Sigmoid colon (tissue), 6 donors: ENCODE measurements at regions not wholly inside any gene's neighbourhood (a gene's known extent, or its start where the extent isn't known, plus 50 kb on each side); places are given as distances from the start of the nearest gene placed in this dataset.

Experiments used
- DNase-seq: peaks from one replicate; pipeline ENCODE4 v3.0.0-alpha.2; 2019
- H3K27ac ChIP-seq, 4 donors: fragments of 200-600 bp; sonication (generic); one replicate each; pipeline ENCODE4 v1.5.1; 2016 to 2019; ENCODE audit warnings: mild to moderate bottlenecking in 1 of 4
- H3K27me3 ChIP-seq, 3 donors: fragments of 200-600 bp; sonication (generic); one replicate each; pipeline ENCODE4 v1.5.1; 2019; ENCODE audit warnings: mild to moderate bottlenecking in 1 of 3
- H3K36me3 ChIP-seq, 4 donors: fragments of 200-600 bp; sonication (generic); one replicate each; pipeline ENCODE4 v1.5.1; 2016 to 2019
- H3K4me1 ChIP-seq, 4 donors: fragments of 200-600 bp; sonication (generic); one replicate each; pipeline ENCODE4 v1.5.1; 2017 to 2019
- H3K4me3 ChIP-seq, 4 donors: fragments of 200-600 bp; sonication (generic); one replicate each; pipeline ENCODE4 v1.5.1; 2017 to 2019; ENCODE audit warnings: mild to moderate bottlenecking in 2 of 4, moderate library complexity in 1 of 4
- H3K9me3 ChIP-seq, 4 donors: fragments of 200-600 bp in 3 of 4; sonication (generic) in 3 of 4; one replicate each; pipeline versions ENCODE4 v1.5.1 to v1.6.1; 2013 to 2019
- CTCF ChIP-seq, 4 experiments: fragments of 450-650 bp in 3 of 4; fragments of 200-600 bp in 1 of 4; IDR thresholded peaks; one replicate each; pipeline ENCODE4 v1.5.1; 2016 to 2019; ENCODE audit warnings: antibody characterized with exemption in 4 of 4, mild to moderate bottlenecking in 3 of 4, moderate library complexity in 2 of 4
- EP300 ChIP-seq, 4 donors: sonication (generic); formaldehyde crosslinking; IDR thresholded peaks; one replicate each; pipeline ENCODE4 v1.6.1; 2017; ENCODE audit warnings: antibody characterized with exemption in 4 of 4
- POLR2A ChIP-seq, 2 donors: fragments of 450-650 bp; IDR thresholded peaks; one replicate each; pipeline ENCODE4 v1.6.1; 2016; ENCODE audit warnings: antibody characterized with exemption in 2 of 2, mild to moderate bottlenecking in 2 of 2, moderate library complexity in 2 of 2
- POLR2AphosphoS5 ChIP-seq, 4 donors: sonication (generic); formaldehyde crosslinking; IDR thresholded peaks; one replicate each; pipeline ENCODE4 v1.6.1; 2017; ENCODE audit warnings: antibody characterized with exemption in 4 of 4
- whole genome bisulfite sequencing, 2 donors: extraction: QIAGEN DNeasy Blood & Tissue Kit; methylation state at CpG; one replicate each; pipeline ENCODE4 v1.1.7; 2013; 5-methylcytosine and 5-hydroxymethylcytosine counted together
- intact Hi-C: fragments of 100-400 bp; cut with DNase I; formaldehyde crosslinking; loops from one replicate; pipeline ENCODE4 v1.15.1; 2023
- donor health status: healthy with polysubstance abuse.
- donor health status: healthy.

DNA sequence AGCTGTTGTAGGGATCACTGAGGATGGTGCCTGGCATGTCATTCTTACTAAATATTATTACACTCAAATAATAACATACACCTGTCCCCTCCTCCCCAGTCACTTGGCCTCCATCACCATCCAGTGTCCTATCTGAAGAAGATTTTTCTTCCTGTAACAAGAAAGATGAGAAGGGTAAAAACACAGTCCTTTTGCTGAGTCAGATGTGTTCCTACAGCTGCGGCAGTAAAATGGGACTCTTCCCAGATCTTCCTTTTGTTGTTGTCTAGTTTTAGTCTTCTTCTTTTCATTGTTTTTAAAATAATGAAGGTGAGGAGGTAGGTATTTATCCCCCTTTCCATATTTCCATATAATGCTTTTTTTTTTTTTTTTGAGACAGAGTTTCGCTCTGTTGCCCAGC is 83.1 kb upstream of the RFLNA start:
- 93 to 98% methylated on average over 2 of the region's 2 CpGs for WGBS, 2 donors
- no peak overlapping the region for H3K4me3 ChIP-seq
- no peaks in the 10 kb centered on the region for H3K4me1 ChIP-seq
- H3K36me3 ChIP-seq: no peaks in the 10 kb centered on the region
- intact Hi-C loops: no loop called here
- peaks cover 0 to 13% (median 4%) of the 10 kb centered on the region in 4 donors for H3K9me3 ChIP-seq
- H3K27ac ChIP-seq: no peak overlapping the region
- no peak for TF ChIP-seq POLR2A (IDR thresholded peaks at IDR 0.05)
- TF ChIP-seq CTCF (IDR thresholded peaks at IDR 0.05): no peak
- TF ChIP-seq POLR2AphosphoS5 (IDR thresholded peaks at IDR 0.05): no peak
- TF ChIP-seq EP300 (IDR thresholded peaks at IDR 0.05): no peak
- H3K27me3 ChIP-seq: no peaks in the 10 kb centered on the region
- no peak for DNase-seq

DNA sequence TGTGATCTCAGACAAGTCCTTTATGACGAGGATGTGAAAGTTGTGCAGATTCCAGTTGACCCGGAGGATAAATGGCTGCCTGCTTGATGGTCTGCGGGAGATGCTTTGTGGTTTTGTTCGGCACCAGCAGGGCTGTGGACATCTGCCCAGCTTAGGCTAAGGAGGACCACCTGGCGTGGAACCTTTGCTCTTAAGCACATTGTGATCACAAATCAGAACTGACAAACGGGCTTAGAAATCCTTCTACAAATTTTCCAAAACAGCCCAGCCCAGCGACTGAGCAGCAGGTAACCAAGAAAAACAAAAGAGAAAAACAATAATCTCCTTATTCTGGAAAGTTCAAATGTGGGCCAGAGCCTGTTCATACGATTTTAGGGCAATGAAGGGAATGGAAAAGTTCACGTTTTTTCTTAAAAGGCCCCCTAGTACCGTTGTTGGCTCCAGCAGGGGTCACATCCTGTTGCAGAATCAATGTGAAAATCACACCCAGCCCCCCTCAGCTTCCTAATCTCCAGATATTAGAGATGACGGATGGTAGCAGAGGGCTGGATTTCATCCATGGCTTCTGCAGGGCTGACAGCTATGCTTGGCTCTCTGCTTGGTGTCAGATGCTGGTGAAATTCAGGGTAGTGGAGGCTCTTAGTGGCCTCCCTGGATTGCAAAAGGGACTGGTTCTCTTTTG is 81.1 kb upstream of the RFLNA start:
- TF ChIP-seq POLR2A (IDR thresholded peaks at IDR 0.05) (no peak), CTCF (IDR thresholded peaks at IDR 0.05) (no peak), POLR2AphosphoS5 (IDR thresholded peaks at IDR 0.05) (no peak), EP300 (IDR thresholded peaks at IDR 0.05) (no peak)
- DNase-seq: no peak

GRCh38 chr12:124214574-124214973 is 80.3 kb upstream of the RFLNA start:
- WGBS, 2 donors: 95 to 97% methylated on average over 3 of the region's 3 CpGs
- intact Hi-C loops: no loop called here
- peaks cover 0 to 13% (median 4%) of the 10 kb centered on the region in 4 donors for H3K9me3 ChIP-seq
- TF ChIP-seq CTCF (IDR thresholded peaks at IDR 0.05) (no peak), POLR2AphosphoS5 (IDR thresholded peaks at IDR 0.05) (no peak), POLR2A (IDR thresholded peaks at IDR 0.05) (no peak), EP300 (IDR thresholded peaks at IDR 0.05) (no peak)
- H3K27me3 ChIP-seq: no peaks in the 10 kb centered on the region
- H3K27ac ChIP-seq: no peak overlapping the region
- H3K4me1 ChIP-seq: peaks cover 0 to 5% (median 0%) of the 10 kb centered on the region in 4 donors
- H3K36me3 ChIP-seq: no peaks in the 10 kb centered on the region
- no peak overlapping the region for H3K4me3 ChIP-seq
- DNase-seq: no peak

More for the DNA sequence above, 81.1 kb upstream of the RFLNA start:
- peaks cover 0 to 13% (median 4%) of the 10 kb centered on the region in 4 donors for H3K9me3 ChIP-seq
- no peak overlapping the region for H3K4me3 ChIP-seq
- peaks cover 0 to 5% (median 0%) of the 10 kb centered on the region in 4 donors for H3K4me1 ChIP-seq
- WGBS, 2 donors: 79 to 85% methylated on average over 11 of the region's 11 CpGs
- intact Hi-C loops: no loop called here
- H3K27me3 ChIP-seq: no peaks in the 10 kb centered on the region
- no peak overlapping the region for H3K27ac ChIP-seq
- H3K36me3 ChIP-seq: no peaks in the 10 kb centered on the region

- no peak for TF ChIP-seq EP300 (IDR thresholded peaks at IDR 0.05)
- no peak for TF ChIP-seq POLR2AphosphoS5 (IDR thresholded peaks at IDR 0.05)
- no peak for TF ChIP-seq POLR2A (IDR thresholded peaks at IDR 0.05)
- Histone ChIP-seq H3K4me3 (no peak overlapping the region), H3K27me3 (no peaks in the 10 kb centered on the region), H3K36me3 (no peaks in the 10 kb centered on the region), H3K4me1 (peaks cover 0 to 5% (median 0%) of the 10 kb centered on the region in 4 donors), H3K9me3 (peaks cover 0 to 11% (median 4%) of the 10 kb centered on the region in 4 donors), H3K27ac (no peak overlapping the region)
- WGBS, 2 donors: 83 to 84% methylated on average over 10 of the region's 10 CpGs
- intact Hi-C loops: no loop called here
- DNase-seq: no peak
Observed at GRCh38 chr12:124216966-124217365, 77.9 kb upstream of the RFLNA start.

- TF ChIP-seq EP300 (IDR thresholded peaks at IDR 0.05): no peak
- TF ChIP-seq CTCF (IDR thresholded peaks at IDR 0.05): no peak
- TF ChIP-seq POLR2AphosphoS5 (IDR thresholded peaks at IDR 0.05): no peak
- TF ChIP-seq POLR2A (IDR thresholded peaks at IDR 0.05): no peak
- Histone ChIP-seq H3K36me3 (no peaks in the 10 kb centered on the region), H3K27me3 (no peaks in the 10 kb centered on the region), H3K27ac (no peak overlapping the region), H3K4me3 (peak overlapping the region in 2 of 4 donors; percentile 15 to 31), H3K9me3 (peaks cover 0 to 11% (median 4%) of the 10 kb centered on the region in 4 donors), H3K4me1 (peaks cover 0 to 5% (median 0%) of the 10 kb centered on the region in 4 donors)
- DNase-seq: no peak
- intact Hi-C loops: no loop called here
- WGBS, 2 donors: 30 to 53% methylated on average over 22 of the region's 22 CpGs
Observed at GRCh38 chr12:124217508-124218242, 77.2 kb upstream of the RFLNA start.
